B cell (primary cell): ENCODE measurements at regions not wholly inside any gene's neighbourhood (a gene's known extent, or its start where the extent isn't known, plus 50 kb on each side); places are given as distances from the start of the nearest gene placed in this dataset.

Experiments
- ATAC-seq: fragments of 200-7000 bp; cut with Tn5 transposase; one replicate; pipeline ENCODE4 v1.10.0; 2021; ENCODE audit warnings: low read depth, mild to moderate bottlenecking, moderate number of reproducible peaks, moderate library complexity
- CTCF ChIA-PET: fragments of 350-600 bp; sonication (Branson Sonifier 250); formaldehyde crosslinking; loops from one replicate; lab custom pipeline; 2021; ENCODE audit warnings: antibody characterized with exemption, inconsistent platforms; lab: Charles Lee
- POLR2A ChIA-PET: fragments of 350-600 bp; sonication (Branson Sonifier 250); formaldehyde crosslinking; loops from one replicate; lab custom pipeline; 2021; ENCODE audit warnings: antibody characterized with exemption; lab: Charles Lee
- DNase-seq: peaks from one replicate; pipeline ENCODE4 v3.0.0; 2013
- H2AFZ ChIP-seq: 2 replicates; pipeline ENCODE4 v1.6.1; 2012; ENCODE audit warnings: mild to moderate bottlenecking, low read depth, low read length; ENCODE audit not compliant: insufficient read depth, poor library complexity, severe bottlenecking
- H3K27ac ChIP-seq, 2 donors: 1 replicate in 1 of 2; 2 replicates in 1 of 2; pipeline ENCODE4 v1.5.1; 2012 to 2013; ENCODE audit warnings: low read length in 2 of 2, mild to moderate bottlenecking in 2 of 2, moderate library complexity in 1 of 2
- H3K27me3 ChIP-seq, 4 experiments: fragments of 200-600 bp in 1 of 4; sonication (generic) in 1 of 4; replicated peaks in 1 of 4; 1 replicate in 2 of 4; 2 replicates in 2 of 4; pipeline versions ENCODE4 v1.6.1 to v1.7.0; 2013 to 2016; ENCODE audit warnings: low read length in 3 of 4, mild to moderate bottlenecking in 2 of 4, mixed read lengths in 1 of 4, moderate library complexity in 1 of 4; ENCODE audit not compliant: insufficient read depth in 4 of 4, control insufficient read depth in 3 of 4; ENCODE audit errors: control extremely low read depth in 1 of 4
- H3K36me3 ChIP-seq, 2 experiments: replicated peaks in 1 of 2; 1 replicate in 1 of 2; 2 replicates in 1 of 2; pipeline versions ENCODE4 v1.6.1 to v1.7.1; 2013; ENCODE audit warnings: low read length in 1 of 2; ENCODE audit not compliant: insufficient read depth in 2 of 2, control insufficient read depth in 1 of 2; ENCODE audit errors: control extremely low read depth in 1 of 2, extremely low read depth in 1 of 2
- H3K4me1 ChIP-seq, 2 donors: fragments of 200-600 bp in 1 of 2; sonication (generic) in 1 of 2; 1 replicate in 1 of 2; 2 replicates in 1 of 2; pipeline versions ENCODE4 v1.5.1 to v1.6.1; 2013 to 2017; ENCODE audit warnings: low read length in 2 of 2; ENCODE audit not compliant: control insufficient read depth in 2 of 2, insufficient read depth in 2 of 2
- H3K4me2 ChIP-seq: replicated peaks from 2 replicates; pipeline ENCODE3; 2012; ENCODE audit warnings: mild to moderate bottlenecking, low read depth, low read length; ENCODE audit not compliant: poor library complexity, severe bottlenecking
- H3K4me3 ChIP-seq, 5 experiments: fragments of 200-600 bp in 1 of 5; sonication (generic) in 1 of 5; 1 replicate in 3 of 5; 2 replicates in 2 of 5; pipeline versions ENCODE4 v1.5.1 to v1.7.0; 2011 to 2016; ENCODE audit warnings: low read length in 4 of 5, mild to moderate bottlenecking in 4 of 5, low read depth in 2 of 5, control low read depth in 1 of 5, moderate library complexity in 1 of 5; ENCODE audit not compliant: insufficient read depth in 1 of 5; ENCODE audit errors: control extremely low read depth in 1 of 5, extremely low read depth in 1 of 5
- H3K79me2 ChIP-seq: fragments of 200-600 bp; sonication (generic); one replicate; pipeline ENCODE4 v1.6.0; 2016; ENCODE audit warnings: low read length; ENCODE audit not compliant: control insufficient read depth, insufficient read depth
- H3K9ac ChIP-seq: fragments of 200-600 bp; sonication (generic); 2 replicates; pipeline ENCODE4 v1.6.1; 2017; ENCODE audit warnings: mild to moderate bottlenecking, low read length, moderate library complexity
- H3K9me3 ChIP-seq, 3 donors: one replicate each; pipeline versions ENCODE4 v1.6.1 to v1.7.1; 2013; ENCODE audit warnings: low read length in 2 of 3; ENCODE audit not compliant: control insufficient read depth in 2 of 3, insufficient read depth in 1 of 3; ENCODE audit errors: control extremely low read depth in 1 of 3
- H4K20me1 ChIP-seq: 2 replicates; pipeline ENCODE4 v1.6.0; 2012; ENCODE audit warnings: mild to moderate bottlenecking, low read length; ENCODE audit not compliant: insufficient read depth, control insufficient read depth, poor library complexity, severe bottlenecking
- H3K27ac Mint-ChIP-seq: one replicate; pipeline ENCODE4 v1.8.0; 2021; ENCODE audit warnings: mixed read lengths
- H3K27me3 Mint-ChIP-seq: one replicate; pipeline ENCODE4 v1.8.0; 2021; ENCODE audit warnings: mixed read lengths
- H3K4me1 Mint-ChIP-seq: one replicate; pipeline ENCODE4 v1.8.0; 2021; ENCODE audit warnings: mixed read lengths
- H3K4me3 Mint-ChIP-seq: one replicate; pipeline ENCODE4 v1.8.0; 2021; ENCODE audit warnings: mixed read lengths
- H3K9me3 Mint-ChIP-seq: one replicate; pipeline ENCODE4 v1.8.0; 2022; ENCODE audit warnings: mixed read lengths; ENCODE audit not compliant: insufficient read depth
- CTCF ChIP-seq: fragments of 200-600 bp; IDR thresholded peaks from one replicate; pipeline ENCODE4 v1.8.0; 2022; ENCODE audit warnings: antibody characterized with exemption, mild to moderate bottlenecking
- EZH2 ChIP-seq: IDR thresholded peaks from 2 replicates; pipeline ENCODE4 v1.6.1; 2012; ENCODE audit warnings: borderline replicate concordance, low read depth, mild to moderate bottlenecking, moderate library complexity, low read length; ENCODE audit not compliant: insufficient read depth, poor library complexity, severe bottlenecking
- WGBS: methylation state at CpG from one replicate; pipeline ENCODE4 v1.1.5; 2013; ENCODE audit warnings: missing lambda C conversion rate; ENCODE audit not compliant: insufficient coverage; 5-methylcytosine and 5-hydroxymethylcytosine counted together
- intact Hi-C: fragments of 100-400 bp; cut with micrococcal nuclease; formaldehyde crosslinking; loops from one replicate; pipeline ENCODE4 v1.10.0; 2022

- H3K9me3 ChIP-seq = no peaks in the 10 kb centered on the region
- H3K27me3 Mint-ChIP-seq = peaks cover 39% of the 10 kb centered on the region
- peaks cover 0 to 15% (median 5%) of the 10 kb centered on the region in 4 experiments for H3K27me3 ChIP-seq
- no peak overlapping the region for H3K27ac Mint-ChIP-seq
- no peak overlapping the region for H3K9ac ChIP-seq
- intact Hi-C loops = no loop called here
- TF ChIP-seq CTCF (no peak), EZH2 (no peak)
- H3K27ac ChIP-seq = no peak overlapping the region
- H3K4me1 ChIP-seq = no peaks in the 10 kb centered on the region
- H3K79me2 ChIP-seq = no peaks in the 10 kb centered on the region
- H2AFZ ChIP-seq = no peak overlapping the region
- H3K9me3 Mint-ChIP-seq = no peaks in the 10 kb centered on the region
- no peaks in the 10 kb centered on the region for H3K36me3 ChIP-seq
- no peak for ATAC-seq
- no peak overlapping the region for H3K4me3 Mint-ChIP-seq
- DNase-seq = no peak
- WGBS = 84% methylated on average over 5 of the region's 5 CpGs
- no peak overlapping the region for H3K4me2 ChIP-seq
- H4K20me1 ChIP-seq = no peaks in the 10 kb centered on the region
- H3K4me3 ChIP-seq = no peak overlapping the region
- CTCF ChIA-PET = interaction anchor here (1.1 to 1.2 kb wide), 2 partner anchors 10 to 355 kb away, joined by 3 to 4 read pairs; no protein-coding TSS in a partner anchor
- no peaks in the 10 kb centered on the region for H3K4me1 Mint-ChIP-seq
- POLR2A ChIA-PET = no interaction called here
Observed at GRCh38 chr12:108454539-108455139, 60.4 kb upstream of the FICD start.

GRCh38 chr12:108449478-108449877 lies 65.6 kb upstream of the FICD start:
- DNase-seq (no peak), ATAC-seq (no peak)
- Histone ChIP-seq H3K4me3 (no peak overlapping the region), H4K20me1 (no peaks in the 10 kb centered on the region), H3K4me2 (no peak overlapping the region), H3K79me2 (no peaks in the 10 kb centered on the region), H3K27me3 (peaks cover 0 to 14% (median 5%) of the 10 kb centered on the region in 4 experiments), H3K4me1 (no peaks in the 10 kb centered on the region), H3K9me3 (no peaks in the 10 kb centered on the region), H3K27ac (no peak overlapping the region), H3K9ac (no peak overlapping the region), H2AFZ (no peak overlapping the region), H3K36me3 (no peaks in the 10 kb centered on the region)
- CTCF ChIA-PET = no interaction called here
- H3K4me3 Mint-ChIP-seq = no peak overlapping the region
- H3K4me1 Mint-ChIP-seq = no peaks in the 10 kb centered on the region
- TF ChIP-seq CTCF (no peak), EZH2 (no peak)
- intact Hi-C loops = no loop called here
- H3K27ac Mint-ChIP-seq = no peak overlapping the region
- H3K9me3 Mint-ChIP-seq = no peaks in the 10 kb centered on the region
- POLR2A ChIA-PET = no interaction called here
- peaks cover 42% of the 10 kb centered on the region for H3K27me3 Mint-ChIP-seq
- WGBS = no CpG with 5 or more reads among the region's 2 CpGs
